GM12878 (cell line): ENCODE measurements at regions not wholly inside any gene's neighbourhood (a gene's known extent, or its start where the extent isn't known, plus 50 kb on each side); places are given as distances from the start of the nearest gene placed in this dataset.

Experiments used
- ATAC-seq: fragments of 200-7000 bp; cut with Tn5 transposase; 3 replicates; pipeline ENCODE4 v1.9.1; 2020; ENCODE audit warnings: mild to moderate bottlenecking, moderate library complexity
- BruUV-seq: library from RNA; stranded (reverse); fragments of 400-500 nt; replicated peaks from 2 replicates; lab custom pipeline; 2021; lab: Mats Ljungman, UMichigan
- CTCF ChIA-PET: fragments of 300-600 bp; sonication (Branson Sonifier 250); formaldehyde crosslinking; extraction: SDS; loops from one replicate; lab custom pipeline; 2021; ENCODE audit warnings: inconsistent platforms; lab: Yijun Ruan, JAX
- POLR2A ChIA-PET: fragments of 350-600 bp; formaldehyde crosslinking; extraction: SDS; loops from one replicate; lab custom pipeline; 2021; ENCODE audit warnings: inconsistent platforms; lab: Charles Lee
- RAD21 ChIA-PET: fragments of 300-600 bp; sonication (Branson Sonifier 250); formaldehyde crosslinking; loops from one replicate; lab custom pipeline; 2023; ENCODE audit warnings: antibody characterized with exemption; ENCODE audit not compliant: unreplicated experiment; lab: Charles Lee
- SMC1A ChIA-PET: fragments of 300-600 bp; sonication (Branson Sonifier 250); formaldehyde crosslinking; loops from one replicate; lab custom pipeline; 2023; ENCODE audit not compliant: unreplicated experiment, uncharacterized antibody; lab: Charles Lee
- DNase-seq: peaks from one replicate; pipeline ENCODE4 v3.0.0-alpha.2; 2011; ENCODE audit warnings: low read depth, low spot score
- FAIRE-seq: peaks from 3 replicates; lab custom pipeline; 2011; peaks lifted over from hg19 to GRCh38; lab: Jason Lieb, UNC
- H2AFZ ChIP-seq: 2 replicates; pipeline ENCODE4 v1.6.0; 2011; ENCODE audit warnings: low read depth, low read length, control low read depth; ENCODE audit not compliant: control insufficient read depth
- H3K27ac ChIP-seq: 2 replicates; pipeline ENCODE4 v1.5.1; 2011; ENCODE audit warnings: control low read depth; ENCODE audit not compliant: control insufficient read depth, insufficient read depth
- H3K27me3 ChIP-seq, 2 experiments: replicated peaks in 1 of 2; 2 replicates each; pipeline versions ENCODE4 v1.6.0 to v1.6.1; 2011; ENCODE audit warnings: low read length in 1 of 2; ENCODE audit not compliant: control insufficient read depth in 2 of 2, insufficient read depth in 2 of 2
- H3K36me3 ChIP-seq, 2 experiments: 2 replicates each; pipeline ENCODE4 v1.5.1; 2011; ENCODE audit warnings: low read length in 1 of 2; ENCODE audit not compliant: control insufficient read depth in 2 of 2, insufficient read depth in 2 of 2
- H3K4me1 ChIP-seq: 2 replicates; pipeline ENCODE4 v1.6.1; 2011; ENCODE audit warnings: mild to moderate bottlenecking, low read length, moderate library complexity, mixed read lengths; ENCODE audit not compliant: control insufficient read depth, insufficient read depth
- H3K4me2 ChIP-seq: 2 replicates; pipeline ENCODE4 v1.6.0; 2011; ENCODE audit warnings: control low read depth; ENCODE audit not compliant: control insufficient read depth, insufficient read depth
- H3K4me3 ChIP-seq: fragments of 200-600 bp; sonication (generic); 2 replicates; pipeline ENCODE4 v1.5.1; 2016
- H3K79me2 ChIP-seq: 2 replicates; pipeline ENCODE4 v1.6.0; 2011; ENCODE audit warnings: low read length; ENCODE audit not compliant: control insufficient read depth, insufficient read depth
- H3K9ac ChIP-seq: 2 replicates; pipeline ENCODE4 v1.8.0; 2011; ENCODE audit warnings: low read length, control low read depth, mixed read lengths; ENCODE audit not compliant: control insufficient read depth, insufficient read depth
- H3K9me3 ChIP-seq: replicated peaks from 3 replicates; pipeline ENCODE4 v1.5.1; 2011; ENCODE audit warnings: mild to moderate bottlenecking, low read length; ENCODE audit not compliant: control insufficient read depth, insufficient read depth
- H4K20me1 ChIP-seq: 2 replicates; pipeline ENCODE4 v1.6.0; 2011; ENCODE audit not compliant: control insufficient read depth, insufficient read depth
- EGR1 ChIP-seq, 2 experiments: IDR thresholded peaks; 1 replicate in 1 of 2; 2 replicates in 1 of 2; pipeline ENCODE4 v1.6.1; 2011 to 2012; ENCODE audit warnings: low read depth in 2 of 2, low read length in 2 of 2, borderline replicate concordance in 1 of 2, mild to moderate bottlenecking in 1 of 2, moderate library complexity in 1 of 2
- KAT2A ChIP-seq: conservative IDR thresholded peaks from 2 replicates; pipeline ENCODE4 v1.6.1; 2011; ENCODE audit warnings: low read depth, low read length; ENCODE audit not compliant: control insufficient read depth
- MEF2A ChIP-seq: IDR thresholded peaks from 2 replicates; pipeline ENCODE4 v1.6.1; 2011; ENCODE audit warnings: low read depth, mild to moderate bottlenecking, low read length, moderate library complexity; ENCODE audit not compliant: insufficient read depth
- NR2C1 ChIP-seq: fragments of 450-650 bp; IDR thresholded peaks from 2 replicates; pipeline ENCODE4 v1.6.1; 2017; ENCODE audit warnings: antibody characterized with exemption, mild to moderate bottlenecking, moderate library complexity
- RFX5 ChIP-seq: IDR thresholded peaks from 2 replicates; pipeline ENCODE4 v1.6.1; 2011; ENCODE audit warnings: low read depth, low read length, improper control_type of control experiment
- TCF12 ChIP-seq: IDR thresholded peaks from 2 replicates; pipeline ENCODE4 v1.6.1; 2011; ENCODE audit warnings: low read depth, mild to moderate bottlenecking, low read length
- ZZZ3 ChIP-seq: IDR thresholded peaks from 2 replicates; pipeline ENCODE4 v1.6.1; 2011; ENCODE audit warnings: low read depth; ENCODE audit not compliant: control insufficient read depth, insufficient read length
- WGBS: methylation state at CpG from one replicate; pipeline ENCODE4 v1.1.6; 2016; ENCODE audit warnings: low lambda C conversion rate; ENCODE audit not compliant: insufficient replicate concordance, insufficient coverage; ENCODE audit errors: missing lambda C conversion rate; 5-methylcytosine and 5-hydroxymethylcytosine counted together
- in situ Hi-C: fragments of 300-500 bp; cut with MboI; formaldehyde crosslinking; loops from 9 replicates; pipeline ENCODE4 v1.14.3; 2018; ENCODE audit warnings: mixed read lengths
- intact Hi-C: fragments of 100-400 bp; cut with micrococcal nuclease; formaldehyde crosslinking; loops from one replicate; pipeline ENCODE4 v1.14.2; 2022; ENCODE audit not compliant: unreplicated experiment

DNA sequence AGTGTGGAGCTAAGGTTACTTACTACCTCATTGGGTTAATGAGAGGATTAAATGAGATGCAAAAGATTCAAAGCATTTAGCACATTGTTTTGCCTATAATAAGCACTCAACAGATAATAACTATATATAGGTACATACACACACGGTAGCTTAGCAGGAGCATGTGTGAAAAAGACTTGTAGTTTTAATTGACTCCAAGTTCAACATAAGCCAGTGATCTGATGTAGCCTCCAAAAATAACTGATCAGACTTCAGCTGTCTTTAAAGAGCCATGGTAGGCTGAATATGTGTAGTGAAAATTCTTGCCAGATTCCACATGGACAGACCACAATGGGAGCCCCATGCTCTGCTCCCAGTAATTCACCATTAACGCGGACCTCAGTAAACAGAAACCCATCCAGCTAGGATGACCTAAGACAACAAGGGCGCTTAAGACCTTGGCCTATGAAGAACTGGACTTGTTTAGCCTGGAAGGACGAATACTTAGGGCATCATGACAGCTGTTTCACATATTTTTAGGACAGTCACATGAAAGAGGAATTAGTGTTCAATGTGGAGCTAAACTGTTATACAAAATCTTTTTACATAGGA, 115.1 kb upstream of the ZNF366 start:
- no peaks in the 10 kb centered on the region for H3K79me2 ChIP-seq
- H3K9ac ChIP-seq, result no peak overlapping the region
- CTCF ChIA-PET, result interaction anchor here (0.7 to 3.6 kb wide), 2 partner anchors 12 to 1152 kb away, joined by 3 to 32 read pairs; no protein-coding TSS in a partner anchor
- RAD21 ChIA-PET, result interaction anchor here (1.6 to 2.5 kb wide), 2 partner anchors 12 to 195 kb away, joined by 3 to 9 read pairs; no protein-coding TSS in a partner anchor
- POLR2A ChIA-PET, result interaction anchor here (1.4 kb wide), 1 partner anchor 12 kb away, joined by 4 read pairs; no protein-coding TSS in a partner anchor
- intact Hi-C loops (no loop called here), in situ Hi-C loops (no loop called here)
- peaks cover 2 to 4% of the 10 kb centered on the region in 2 experiments; a peak in 2 of 4 replicates for H3K27me3 ChIP-seq
- no peaks in the 10 kb centered on the region for H3K36me3 ChIP-seq
- no peak for DNase-seq
- SMC1A ChIA-PET, result interaction anchor here (0.7 to 1.4 kb wide), 3 partner anchors 11 to 131 kb away, joined by 3 to 6 read pairs (median 3); no protein-coding TSS in a partner anchor
- H3K9me3 ChIP-seq, result no peaks in the 10 kb centered on the region; the same call in 2 of the 3 replicates
- no peaks in the 10 kb centered on the region for H4K20me1 ChIP-seq
- WGBS, result 48% methylated on average over 5 of the region's 5 CpGs
- no peak overlapping the region for H3K27ac ChIP-seq
- no peak overlapping the region for H3K4me2 ChIP-seq
- no peak overlapping the region for H3K4me3 ChIP-seq
- no peaks in the 10 kb centered on the region for H3K4me1 ChIP-seq
- no peak for ATAC-seq
- no TSS peak for BruUV-seq
- TF ChIP-seq MEF2A, result no peak
- TF ChIP-seq RFX5, result no peak
- TF ChIP-seq NR2C1, result no peak
- no peak for TF ChIP-seq TCF12
- no peak for TF ChIP-seq ZZZ3
- TF ChIP-seq EGR1 (IDR thresholded peaks at IDR 0.05; ENCODE audit: borderline replicate concordance in 1 of 2, low read depth in 2 of 2, low read length in 2 of 2), result no peak
- no peak for TF ChIP-seq KAT2A
- FAIRE-seq, result no peak
- H2AFZ ChIP-seq, result no peak overlapping the region
